DND-41 (cell line): ENCODE measurements at regions not wholly inside any gene's neighbourhood (a gene's known extent, or its start where the extent isn't known, plus 50 kb on each side); places are given as distances from the start of the nearest gene placed in this dataset.

ENCODE experiments used
- ATAC-seq: fragments of 200-7000 bp; cut with Tn5 transposase; 3 replicates; pipeline ENCODE4 v1.9.1; 2021; ENCODE audit warnings: low read depth; ENCODE audit not compliant: insufficient read depth
- DNase-seq: peaks from one replicate; pipeline ENCODE4 v3.0.0-alpha.2; 2020
- H2AFZ ChIP-seq: 2 replicates; pipeline ENCODE4 v1.6.0; 2012; ENCODE audit warnings: low read depth, low read length
- H3K27ac ChIP-seq: 2 replicates; pipeline ENCODE4 v1.5.1; 2012; ENCODE audit warnings: low read length, inconsistent platforms
- H3K27me3 ChIP-seq: fragments of 200-600 bp; sonication (generic); 2 replicates; pipeline ENCODE4 v1.6.0; 2012; ENCODE audit warnings: low read length, mild to moderate bottlenecking, inconsistent platforms; ENCODE audit not compliant: insufficient read depth, poor library complexity
- H3K36me3 ChIP-seq: 2 replicates; pipeline ENCODE4 v1.5.1; 2012; ENCODE audit warnings: low read length, inconsistent platforms; ENCODE audit not compliant: insufficient read depth
- H3K4me1 ChIP-seq: 2 replicates; pipeline ENCODE4 v1.5.1; 2012; ENCODE audit warnings: mild to moderate bottlenecking, low read length; ENCODE audit not compliant: insufficient read depth
- H3K4me2 ChIP-seq: 2 replicates; pipeline ENCODE4 v1.6.0; 2012; ENCODE audit warnings: mild to moderate bottlenecking, moderate library complexity, low read length, inconsistent platforms; ENCODE audit not compliant: insufficient read depth
- H3K4me3 ChIP-seq, 2 experiments: fragments of 200-600 bp in 1 of 2; shearing (Covaris generic) in 1 of 2; 2 replicates each; pipeline ENCODE4 v1.5.1; 2012 to 2016; ENCODE audit warnings: inconsistent platforms in 2 of 2, low read length in 2 of 2, mild to moderate bottlenecking in 2 of 2, low read depth in 1 of 2, moderate library complexity in 1 of 2
- H3K79me2 ChIP-seq: 2 replicates; pipeline ENCODE4 v1.6.0; 2012; ENCODE audit warnings: low read length, inconsistent platforms; ENCODE audit not compliant: insufficient read depth
- H3K9ac ChIP-seq: 2 replicates; pipeline ENCODE4 v1.6.0; 2012; ENCODE audit warnings: low read depth, mild to moderate bottlenecking, inconsistent platforms, low read length, moderate library complexity
- H3K9me3 ChIP-seq: 2 replicates; pipeline ENCODE4 v1.5.1; 2012; ENCODE audit warnings: low read length, moderate library complexity, mild to moderate bottlenecking, inconsistent platforms; ENCODE audit not compliant: insufficient read depth, severe bottlenecking
- H4K20me1 ChIP-seq: 2 replicates; pipeline ENCODE4 v1.6.0; 2012; ENCODE audit warnings: low read length; ENCODE audit not compliant: insufficient read depth
- EZH2 ChIP-seq: IDR thresholded peaks from 3 replicates; pipeline ENCODE4 v1.6.1; 2012; ENCODE audit warnings: borderline replicate concordance, low read depth, mild to moderate bottlenecking, moderate library complexity, low read length, inconsistent platforms; ENCODE audit not compliant: severe bottlenecking
- TF ChIP-seq, protein P1 (sequence below): IDR thresholded peaks from 2 replicates; pipeline ENCODE4 v1.5.1; 2012; ENCODE audit warnings: borderline replicate concordance, low read length, moderate library complexity, mild to moderate bottlenecking; ENCODE audit not compliant: poor library complexity, severe bottlenecking; ENCODE audit errors: extremely low read depth

DNA sequence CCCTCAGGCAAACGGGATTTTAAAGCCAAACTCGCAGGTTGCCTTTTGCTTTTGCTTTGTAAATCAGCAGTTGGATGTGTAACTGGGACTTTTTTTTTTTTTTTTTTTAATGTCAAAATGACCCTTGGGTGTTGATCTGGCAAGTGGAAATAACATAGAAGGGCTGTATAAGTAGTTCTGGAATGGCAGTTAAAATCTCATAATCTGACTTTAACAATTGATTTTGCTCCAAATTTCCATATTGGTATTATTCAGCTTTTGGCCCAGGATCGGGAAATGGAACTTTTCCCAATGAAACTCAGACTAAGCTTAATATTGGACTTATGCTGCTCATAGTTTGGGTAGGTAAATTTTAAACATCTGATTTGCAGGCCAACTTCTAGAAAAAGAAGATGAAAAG is 346.8 kb upstream of the NUDT12 start:
- H3K36me3 ChIP-seq, result no peaks in the 10 kb centered on the region
- H3K9ac ChIP-seq, result no peak overlapping the region
- H3K4me1 ChIP-seq, result no peaks in the 10 kb centered on the region
- H3K4me3 ChIP-seq, result no peak overlapping the region
- DNase-seq (no peak), ATAC-seq (no peak)
- H3K4me2 ChIP-seq, result no peak overlapping the region
- no peak overlapping the region for H2AFZ ChIP-seq
- TF ChIP-seq EZH2, result no peak
- TF ChIP-seq, protein P1, sequence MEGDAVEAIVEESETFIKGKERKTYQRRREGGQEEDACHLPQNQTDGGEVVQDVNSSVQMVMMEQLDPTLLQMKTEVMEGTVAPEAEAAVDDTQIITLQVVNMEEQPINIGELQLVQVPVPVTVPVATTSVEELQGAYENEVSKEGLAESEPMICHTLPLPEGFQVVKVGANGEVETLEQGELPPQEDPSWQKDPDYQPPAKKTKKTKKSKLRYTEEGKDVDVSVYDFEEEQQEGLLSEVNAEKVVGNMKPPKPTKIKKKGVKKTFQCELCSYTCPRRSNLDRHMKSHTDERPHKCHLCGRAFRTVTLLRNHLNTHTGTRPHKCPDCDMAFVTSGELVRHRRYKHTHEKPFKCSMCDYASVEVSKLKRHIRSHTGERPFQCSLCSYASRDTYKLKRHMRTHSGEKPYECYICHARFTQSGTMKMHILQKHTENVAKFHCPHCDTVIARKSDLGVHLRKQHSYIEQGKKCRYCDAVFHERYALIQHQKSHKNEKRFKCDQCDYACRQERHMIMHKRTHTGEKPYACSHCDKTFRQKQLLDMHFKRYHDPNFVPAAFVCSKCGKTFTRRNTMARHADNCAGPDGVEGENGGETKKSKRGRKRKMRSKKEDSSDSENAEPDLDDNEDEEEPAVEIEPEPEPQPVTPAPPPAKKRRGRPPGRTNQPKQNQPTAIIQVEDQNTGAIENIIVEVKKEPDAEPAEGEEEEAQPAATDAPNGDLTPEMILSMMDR, result no peak
- no peak overlapping the region for H3K27ac ChIP-seq
- no peaks in the 10 kb centered on the region for H4K20me1 ChIP-seq
- no peaks in the 10 kb centered on the region for H3K9me3 ChIP-seq
- no peaks in the 10 kb centered on the region for H3K79me2 ChIP-seq
- no peaks in the 10 kb centered on the region for H3K27me3 ChIP-seq

- Histone ChIP-seq H3K9me3 (no peaks in the 10 kb centered on the region), H3K36me3 (no peaks in the 10 kb centered on the region), H3K27ac (no peak overlapping the region), H2AFZ (no peak overlapping the region), H3K4me2 (no peak overlapping the region), H3K4me1 (no peaks in the 10 kb centered on the region), H3K27me3 (no peaks in the 10 kb centered on the region), H3K79me2 (no peaks in the 10 kb centered on the region), H3K9ac (no peak overlapping the region), H3K4me3 (no peak overlapping the region), H4K20me1 (no peaks in the 10 kb centered on the region)
- no peak for ATAC-seq
- DNase-seq, result no peak
- TF ChIP-seq EZH2, result no peak
- TF ChIP-seq, protein P1, result no peak
Observed at GRCh38 chr5:103908336-103909080, 345.9 kb upstream of the NUDT12 start.

GRCh38 chr5:103907001-103907400 is 344.4 kb upstream of the NUDT12 start:
- H3K4me2 ChIP-seq, result no peak overlapping the region
- DNase-seq, result no peak
- no peaks in the 10 kb centered on the region for H3K36me3 ChIP-seq
- H3K79me2 ChIP-seq, result no peaks in the 10 kb centered on the region
- no peak overlapping the region for H3K9ac ChIP-seq
- H3K27ac ChIP-seq, result no peak overlapping the region
- TF ChIP-seq, protein P1, result no peak
- no peak for TF ChIP-seq EZH2
- H4K20me1 ChIP-seq, result no peaks in the 10 kb centered on the region
- H2AFZ ChIP-seq, result no peak overlapping the region
- H3K27me3 ChIP-seq, result no peaks in the 10 kb centered on the region
- H3K4me3 ChIP-seq, result no peak overlapping the region
- H3K9me3 ChIP-seq, result no peaks in the 10 kb centered on the region
- no peaks in the 10 kb centered on the region for H3K4me1 ChIP-seq
- ATAC-seq, result no peak

GRCh38 chr5:103904651-103905050 is 342.1 kb upstream of the NUDT12 start:
- H3K27me3 ChIP-seq, result no peaks in the 10 kb centered on the region
- H3K79me2 ChIP-seq, result no peaks in the 10 kb centered on the region
- DNase-seq (no peak), ATAC-seq (no peak)
- H3K36me3 ChIP-seq, result no peaks in the 10 kb centered on the region
- H3K9ac ChIP-seq, result no peak overlapping the region
- H4K20me1 ChIP-seq, result no peaks in the 10 kb centered on the region
- TF ChIP-seq, protein P1, result no peak
- TF ChIP-seq EZH2, result no peak
- H3K9me3 ChIP-seq, result no peaks in the 10 kb centered on the region
- no peak overlapping the region for H3K4me2 ChIP-seq
- no peaks in the 10 kb centered on the region for H3K4me1 ChIP-seq
- H2AFZ ChIP-seq, result no peak overlapping the region
- no peak overlapping the region for H3K4me3 ChIP-seq
- H3K27ac ChIP-seq, result no peak overlapping the region
